GM19023 (cell line): ENCODE measurements at regions not wholly inside any gene's neighbourhood (a gene's known extent, or its start where the extent isn't known, plus 50 kb on each side); places are given as distances from the start of the nearest gene placed in this dataset.
"Not testable (repeated sequence)": the region's sequence is repeated elsewhere in the genome, so short reads cannot be mapped to it uniquely, and the experiment has no call there.

Source experiments
- ATAC-seq: cut with Tn5 transposase; IDR thresholded peaks from one replicate; pipeline ENCODE4 v1.9.1; 2021; ENCODE audit warnings: mild to moderate bottlenecking, moderate library complexity; ENCODE audit not compliant: unreplicated experiment

GRCh38 chr15:77910030-77910911 lies 167.2 kb downstream of the TBC1D2B start:
- not testable (repeated sequence) for ATAC-seq

- no peak for ATAC-seq
These were observed 168.2 kb downstream of the TBC1D2B start for GRCh38 chr15:77909182-77909940.

DNA sequence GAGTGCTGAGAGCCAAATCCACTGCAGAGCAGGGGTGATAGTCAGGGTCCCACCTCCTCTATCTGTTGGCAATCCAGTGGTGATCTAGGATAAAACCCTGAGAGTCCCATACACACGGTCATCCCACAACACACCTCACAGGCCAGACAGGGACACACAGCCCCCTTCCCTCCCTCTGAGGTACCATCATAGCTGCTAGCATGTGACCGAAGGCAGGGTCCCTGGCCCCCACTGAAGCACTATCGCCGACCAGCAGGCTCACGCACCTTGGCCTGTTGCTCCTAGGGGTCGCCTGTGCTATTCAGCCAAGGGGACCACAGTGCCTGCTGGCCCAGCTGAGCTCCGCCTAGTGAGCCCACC lies 168.8 kb downstream of the TBC1D2B start:
- not testable (repeated sequence) for ATAC-seq

DNA sequence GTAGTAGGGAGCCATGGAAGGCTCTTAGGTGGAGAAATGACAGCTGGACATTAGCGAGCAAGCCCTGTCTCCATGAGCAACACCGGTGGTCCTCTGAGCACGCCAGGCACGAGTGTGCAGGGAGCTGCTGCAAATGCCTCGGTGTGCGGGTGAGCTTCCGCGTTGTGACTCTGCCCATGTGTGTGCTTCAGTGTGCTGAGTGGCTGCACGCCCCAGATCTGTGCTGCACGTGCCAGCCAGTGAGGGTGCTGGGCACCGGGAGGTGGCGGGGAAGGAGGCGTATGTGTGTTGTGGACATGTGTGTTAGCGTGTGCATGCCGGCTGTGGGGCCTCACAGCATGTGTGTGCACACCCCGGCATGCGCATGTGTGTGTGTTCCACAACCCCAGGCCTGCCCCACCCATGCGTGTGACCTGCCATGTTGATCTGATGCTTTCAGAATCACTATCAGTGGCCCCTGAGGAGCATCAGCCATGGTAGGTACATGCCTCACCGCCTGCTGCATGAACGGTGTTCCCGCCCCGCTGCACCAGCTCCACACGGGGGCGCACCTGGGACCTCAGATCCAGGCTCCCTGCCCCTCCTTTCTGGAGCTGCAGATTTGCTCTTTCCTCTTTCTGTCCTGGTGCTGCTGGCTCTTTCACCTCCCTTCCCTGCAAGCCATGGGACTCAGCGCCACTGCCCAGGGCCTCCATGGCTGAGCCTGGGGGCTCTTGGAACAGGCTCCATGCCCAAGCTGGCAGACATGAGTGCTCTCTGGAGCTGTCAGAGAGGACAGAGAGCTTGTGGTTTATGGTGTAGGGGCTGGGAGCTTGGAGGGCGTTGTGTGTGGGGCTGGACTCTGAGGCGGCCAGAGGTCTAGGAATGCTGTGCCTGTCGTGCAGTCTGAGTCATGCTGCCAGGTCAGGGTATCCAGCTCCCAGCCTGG lies 169.4 kb downstream of the TBC1D2B start:
- no peak for ATAC-seq

DNA sequence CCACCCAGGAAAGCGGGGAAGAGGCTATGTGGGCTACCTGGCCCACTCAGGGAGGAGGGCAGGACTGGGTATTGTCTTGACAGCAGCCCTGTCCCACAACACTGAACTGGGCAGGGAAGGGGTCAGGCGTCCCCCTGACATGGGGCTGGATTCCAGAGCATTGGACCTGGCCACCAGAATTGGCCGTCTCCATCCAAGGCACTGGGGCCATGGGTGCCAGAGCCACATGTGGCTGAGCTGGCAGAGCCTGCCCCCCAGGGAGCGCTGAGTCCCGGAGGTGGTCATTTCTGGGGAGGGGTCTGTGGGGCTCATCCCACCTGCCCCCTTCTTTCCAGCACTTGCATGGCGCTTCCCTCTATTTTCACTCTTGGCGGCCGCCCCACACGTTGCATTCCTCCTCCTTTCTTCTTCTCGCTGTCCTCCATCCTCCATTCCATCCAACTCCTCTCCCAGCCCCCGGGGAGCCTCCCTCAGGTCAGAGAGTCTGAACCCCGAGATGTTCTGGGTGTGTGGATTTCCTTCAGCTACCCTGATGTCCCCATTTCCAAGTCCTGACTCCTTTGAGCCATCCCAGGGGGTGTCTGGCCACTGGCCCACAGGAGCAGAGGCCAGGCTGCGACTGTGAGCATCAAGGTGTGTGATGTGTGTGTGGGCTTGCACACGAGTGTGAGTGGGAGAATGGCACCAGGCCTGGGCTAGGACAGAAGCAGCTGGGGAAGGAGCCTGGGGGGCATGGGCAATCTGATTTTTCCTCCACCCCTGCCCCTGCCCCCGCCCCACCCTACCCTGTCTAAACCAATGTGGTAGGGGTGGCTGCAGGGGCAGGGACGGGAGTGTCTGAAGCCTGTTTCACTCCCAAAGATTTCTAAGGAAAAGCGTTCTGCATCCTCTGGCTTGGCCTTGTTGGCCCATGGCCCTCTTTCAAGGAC lies 171.2 kb downstream of the TBC1D2B start:
- not testable (repeated sequence) for ATAC-seq

DNA sequence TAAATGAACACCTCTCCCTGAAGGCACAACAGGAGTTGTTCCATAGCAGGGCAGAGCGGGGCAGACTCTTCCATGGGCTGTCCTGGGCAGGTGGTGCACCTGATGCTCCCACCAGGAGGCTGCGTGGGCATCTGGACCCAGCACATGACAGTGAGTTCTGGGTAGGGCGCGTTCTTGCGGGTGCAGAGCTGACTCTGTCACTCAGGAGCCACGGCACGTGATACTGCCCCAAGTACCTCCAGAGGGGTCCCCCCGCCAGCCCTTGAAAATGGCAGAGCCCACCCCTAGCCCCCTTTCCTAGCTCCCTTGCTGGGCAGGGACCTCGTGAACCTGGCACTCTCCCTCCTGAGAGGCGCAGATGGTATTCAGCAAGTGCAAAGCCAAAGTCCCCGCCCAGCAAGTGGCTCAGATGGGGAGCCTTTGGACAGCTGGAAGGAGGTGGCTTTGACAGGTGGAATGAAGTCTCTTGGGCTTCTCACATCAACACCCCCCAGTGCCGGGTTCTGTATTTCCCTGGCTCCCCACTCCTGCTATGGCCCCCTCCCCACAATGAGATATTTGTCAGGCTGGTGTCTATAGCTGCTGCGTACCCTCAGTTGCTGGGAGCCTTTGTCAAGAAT lies 172.1 kb downstream of the TBC1D2B start:
- ATAC-seq, result no peak

- ATAC-seq, result no peak
These were observed 172.6 kb downstream of the TBC1D2B start for GRCh38 chr15:77904901-77905300.

- ATAC-seq, result no peak
These were observed 173.1 kb downstream of the TBC1D2B start for GRCh38 chr15:77904436-77904821.

DNA sequence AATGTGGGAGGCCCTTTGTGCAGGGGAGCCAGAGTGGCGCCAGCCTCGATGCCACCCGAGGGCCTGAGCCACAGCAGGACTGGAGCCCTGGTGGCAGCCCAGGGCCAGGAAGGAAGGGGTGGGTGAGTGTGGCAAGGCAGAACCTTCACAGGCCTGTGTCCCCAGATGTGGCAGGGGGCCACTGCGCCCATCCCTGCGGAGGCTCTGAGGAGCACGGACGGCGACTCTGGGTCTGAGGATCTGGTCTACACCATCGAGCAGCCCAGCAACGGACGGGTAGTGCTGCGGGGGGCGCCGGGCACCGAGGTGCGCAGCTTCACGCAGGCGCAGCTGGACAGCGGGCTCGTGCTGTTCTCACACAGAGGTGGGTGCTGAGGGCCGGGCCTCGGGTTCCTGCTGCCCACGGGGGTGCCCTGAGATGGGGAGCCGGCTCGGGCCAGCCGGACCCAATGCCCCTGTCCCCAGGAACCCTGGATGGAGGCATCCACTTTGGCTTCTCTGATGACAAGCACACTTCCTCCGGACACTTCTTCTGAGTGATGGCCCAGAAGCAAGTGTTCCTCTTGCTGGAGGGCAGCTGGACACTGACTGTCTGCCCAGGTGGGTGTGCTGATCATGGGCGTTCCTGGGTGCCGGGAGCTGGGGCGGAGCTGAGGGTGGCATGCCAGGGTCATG lies 173.6 kb downstream of the TBC1D2B start:
- ATAC-seq, result not testable (repeated sequence)

DNA sequence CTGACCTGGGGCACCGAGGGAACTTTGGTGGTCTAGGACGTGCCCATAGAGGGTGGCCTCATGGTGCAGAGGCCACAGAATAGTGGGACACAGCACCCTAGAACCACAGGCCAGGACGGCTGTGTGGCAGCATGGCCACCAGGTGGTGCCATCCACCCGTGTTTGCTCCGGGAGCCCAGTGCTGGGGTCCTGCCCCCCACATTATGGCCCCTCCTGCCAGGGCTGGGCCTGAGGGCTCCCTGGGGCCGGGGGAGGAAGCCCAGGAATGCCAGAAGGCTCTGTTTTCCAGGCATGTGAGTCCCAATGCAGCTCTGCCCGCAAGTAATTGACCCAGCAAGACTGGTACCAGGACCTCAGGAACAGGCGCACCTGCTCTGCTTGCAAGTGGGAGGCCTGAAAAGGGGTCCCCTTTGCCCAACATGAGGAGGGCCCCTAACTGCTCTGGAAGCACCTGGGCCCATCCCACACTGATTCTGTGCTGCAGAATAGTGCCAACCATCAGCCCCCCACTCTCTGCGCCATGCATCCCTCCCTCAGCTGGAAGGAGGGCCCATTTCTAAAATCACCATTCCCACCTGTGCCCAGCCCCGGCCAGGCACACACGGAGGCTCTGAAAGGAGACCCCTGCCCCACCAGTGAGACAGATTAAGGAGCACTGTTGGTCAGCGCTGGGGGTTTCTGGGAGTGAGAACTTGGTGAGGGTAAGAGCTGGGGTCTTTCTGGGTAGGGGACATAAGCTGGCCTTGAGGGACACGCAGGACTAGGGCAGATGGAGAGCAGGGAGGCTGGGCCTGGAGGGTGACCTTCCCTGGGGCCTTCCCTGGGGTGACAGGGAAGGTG lies 174.4 kb downstream of the TBC1D2B start:
- not testable (repeated sequence) for ATAC-seq

DNA sequence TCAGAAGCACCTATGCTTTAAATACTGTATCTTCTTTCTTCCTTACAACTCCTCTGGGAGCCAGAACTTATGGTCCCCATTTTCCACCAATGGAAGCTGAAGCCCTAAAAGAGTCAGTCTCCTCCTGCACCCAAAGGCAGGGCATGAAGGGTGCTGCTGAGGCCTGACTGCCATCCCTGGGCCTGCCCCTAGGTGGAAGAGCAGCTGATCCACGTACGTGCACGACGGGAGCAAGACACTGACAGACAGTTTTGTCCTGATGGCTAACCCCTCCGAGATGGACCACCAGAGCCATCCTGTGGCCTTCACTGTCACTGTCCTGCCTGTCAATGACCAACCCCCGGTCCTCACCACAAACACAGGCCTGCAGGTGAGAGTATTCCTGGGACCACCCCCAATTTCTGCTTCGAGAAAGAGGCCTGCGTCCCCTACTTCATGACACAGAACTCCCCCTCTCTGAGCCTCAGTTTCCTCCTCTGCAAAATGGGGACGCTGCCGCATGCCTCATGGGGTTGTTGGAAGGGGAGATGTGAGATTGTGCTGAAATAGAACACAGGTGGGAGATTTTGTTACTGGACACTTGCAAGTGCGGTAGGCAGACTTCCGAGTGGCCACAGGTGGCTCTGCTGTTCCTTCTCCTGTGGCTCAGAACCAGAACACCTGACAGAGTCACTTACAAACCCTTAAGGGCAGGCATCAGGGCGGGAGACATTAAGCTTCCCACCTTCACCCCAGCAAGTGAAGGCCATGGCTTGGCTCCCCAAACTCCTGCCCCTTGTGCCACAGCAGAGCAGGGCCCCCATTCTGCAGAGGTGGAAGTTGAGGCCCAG lies 175.4 kb downstream of the TBC1D2B start:
- ATAC-seq, result no peak

DNA sequence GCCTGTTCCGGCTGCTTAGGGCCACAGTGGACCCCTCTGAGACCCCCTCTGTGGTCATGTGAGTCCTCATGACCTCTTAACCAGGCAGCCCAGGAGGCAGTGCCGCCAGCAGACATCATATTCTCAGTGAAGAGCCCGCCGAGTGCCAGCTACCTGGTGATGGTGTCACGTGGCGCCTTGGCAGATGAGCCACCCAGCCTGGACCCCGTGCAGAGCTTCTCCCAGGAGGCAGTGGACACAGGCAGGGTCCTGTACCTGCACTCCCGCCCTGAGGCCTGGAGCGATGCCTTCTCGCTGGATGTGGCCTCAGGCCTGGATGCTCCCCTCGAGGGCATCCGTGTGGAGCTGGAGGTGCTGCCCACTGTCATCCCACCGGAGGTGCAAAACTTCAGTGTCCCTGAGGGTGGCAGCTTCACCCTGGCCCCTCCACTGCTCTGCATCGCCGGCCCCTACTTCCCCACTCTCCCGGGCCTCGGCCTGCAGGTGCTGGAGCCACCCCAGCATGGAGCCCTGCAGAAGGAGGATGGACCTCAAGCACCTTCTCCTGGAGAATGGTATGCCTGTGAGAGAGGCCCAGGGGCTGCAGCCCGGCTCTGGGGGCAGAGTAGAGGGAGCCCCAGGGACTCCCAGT lies 176.1 kb downstream of the TBC1D2B start:
- no peak for ATAC-seq

DNA sequence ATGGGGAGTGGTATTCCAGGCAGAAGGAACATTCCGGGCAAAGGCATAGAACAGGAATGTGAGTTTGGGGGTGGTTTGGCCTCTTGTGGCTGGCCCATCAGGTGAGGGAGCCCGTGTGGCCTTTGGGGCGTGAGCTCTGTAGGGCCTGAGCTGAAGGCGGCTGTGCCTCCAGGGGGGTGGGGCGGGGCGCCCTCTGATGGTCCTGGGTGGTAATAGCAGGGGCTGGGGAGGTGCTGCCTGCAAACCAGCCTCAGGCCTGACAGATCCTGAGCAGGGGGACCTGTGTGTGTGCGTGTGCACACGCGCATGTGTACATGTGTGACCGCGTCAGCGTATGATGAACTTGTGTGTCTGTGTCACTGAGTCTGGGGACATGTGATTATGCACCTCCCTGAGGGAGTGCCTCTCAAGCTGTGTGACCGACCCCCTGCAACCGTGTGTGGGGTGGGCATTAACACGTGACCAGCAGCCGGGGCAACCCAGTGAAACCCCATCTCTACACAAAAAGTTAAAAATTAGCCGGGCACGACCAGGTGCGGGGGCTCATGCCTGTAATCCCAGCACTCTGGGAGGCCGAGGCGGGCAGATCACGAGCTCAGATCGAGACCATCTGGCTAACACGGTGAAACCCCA lies 177.1 kb downstream of the TBC1D2B start:
- not testable (repeated sequence) for ATAC-seq

GRCh38 chr15:77899776-77900175 lies 177.7 kb downstream of the TBC1D2B start:
- ATAC-seq, result not testable (repeated sequence)

DNA sequence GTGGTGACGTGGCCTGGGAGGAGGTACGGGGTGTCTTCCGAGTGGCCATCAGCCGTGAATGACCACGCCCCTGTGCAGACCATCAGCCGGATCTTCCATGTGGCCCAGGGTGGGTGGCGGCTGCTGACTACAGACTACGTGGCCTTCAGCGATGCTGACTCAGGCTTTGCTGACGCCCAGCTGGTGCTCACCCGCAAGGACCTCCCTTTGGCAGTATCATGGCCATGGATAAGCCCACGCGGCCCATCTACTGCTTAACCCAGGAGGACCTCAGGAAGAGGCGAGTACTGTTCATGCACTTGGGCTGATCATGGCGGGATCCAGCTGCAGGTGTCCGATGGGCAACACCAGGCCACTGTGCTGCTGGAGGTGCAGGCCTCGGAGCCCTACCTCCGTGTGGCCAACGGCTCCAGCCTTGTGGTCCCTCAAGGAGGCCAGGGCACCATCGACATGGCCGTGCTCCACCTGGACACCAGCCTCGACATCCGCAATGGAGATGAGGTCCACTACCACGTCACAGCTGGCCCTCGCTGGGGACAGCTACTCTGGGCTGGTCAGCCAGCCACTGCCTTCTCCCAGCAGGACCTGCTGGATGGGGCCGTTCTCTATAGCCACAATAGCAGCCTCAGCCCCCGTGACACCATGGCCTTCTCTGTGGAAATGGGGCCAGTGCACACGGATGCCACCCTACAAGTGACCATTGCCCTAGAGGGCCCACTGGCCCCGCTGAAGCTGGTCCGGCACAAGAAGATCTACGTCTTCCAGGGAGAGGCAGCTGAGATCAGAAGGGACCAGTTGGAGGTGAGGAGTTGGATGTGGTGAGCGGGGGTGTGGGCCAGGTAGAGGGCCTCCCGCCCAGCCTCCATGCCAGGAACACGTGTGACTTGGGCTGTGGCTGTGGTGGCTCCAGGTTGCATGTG lies 178.4 kb downstream of the TBC1D2B start:
- ATAC-seq, result no peak
